MV-4-11 (cell line): ENCODE measurements at regions not wholly inside any gene's neighbourhood (a gene's known extent, or its start where the extent isn't known, plus 50 kb on each side); places are given as distances from the start of the nearest gene placed in this dataset.

ENCODE experiments used
- DNase-seq: peaks from one replicate; lab custom pipeline; 2025; lab: John Stamatoyannopoulos, UW

- DNase-seq = no peak
Measured at GRCh38 chr6:18672852-18673251, 285.7 kb downstream of the RNF144B start.

GRCh38 chr6:18674346-18674745 lies 287.2 kb downstream of the RNF144B start:
- DNase-seq = no peak

GRCh38 chr6:18675881-18676280 lies 288.7 kb downstream of the RNF144B start:
- no peak for DNase-seq

GRCh38 chr6:18676548-18676947 lies 289.4 kb downstream of the RNF144B start:
- no peak for DNase-seq

GRCh38 chr6:18680842-18681241 lies 293.7 kb downstream of the RNF144B start:
- DNase-seq = no peak

GRCh38 chr6:18681832-18682503 lies 294.8 kb downstream of the RNF144B start:
- no peak for DNase-seq

GRCh38 chr6:18684343-18684742 lies 297.2 kb downstream of the RNF144B start:
- DNase-seq = no peak

GRCh38 chr6:18692929-18693685 lies 306.0 kb downstream of the RNF144B start:
- no peak for DNase-seq

GRCh38 chr6:18693881-18694280 lies 306.7 kb downstream of the RNF144B start:
- DNase-seq = no peak

- no peak for DNase-seq
Measured at GRCh38 chr6:18703546-18703945, 316.4 kb downstream of the RNF144B start.

GRCh38 chr6:18707714-18708439 lies 320.7 kb downstream of the RNF144B start:
- no peak for DNase-seq

GRCh38 chr6:18712595-18712994 lies 325.4 kb downstream of the RNF144B start:
- no peak for DNase-seq

GRCh38 chr6:18720075-18720474 lies 332.9 kb downstream of the RNF144B start:
- DNase-seq = no peak

- DNase-seq = no peak
Measured at GRCh38 chr6:18724056-18724455, 336.9 kb downstream of the RNF144B start.

- no peak for DNase-seq
Measured at GRCh38 chr6:18725449-18725848, 338.3 kb downstream of the RNF144B start.

- no peak for DNase-seq
Measured at GRCh38 chr6:18733921-18734550, 346.9 kb downstream of the RNF144B start.

- DNase-seq = no peak
Measured at GRCh38 chr6:18741741-18742140, 354.6 kb downstream of the RNF144B start.

GRCh38 chr6:18742406-18742805 lies 355.3 kb downstream of the RNF144B start:
- no peak for DNase-seq

- no peak for DNase-seq
Measured at GRCh38 chr6:18746727-18747126, 359.6 kb downstream of the RNF144B start.

GRCh38 chr6:18748314-18748713 lies 361.2 kb downstream of the RNF144B start:
- no peak for DNase-seq

- DNase-seq = no peak
Measured at GRCh38 chr6:18752278-18753068, 365.3 kb downstream of the RNF144B start.

GRCh38 chr6:18753076-18753475 lies 365.9 kb downstream of the RNF144B start:
- DNase-seq = no peak
